ENCODE measurements at regions not wholly inside any gene's neighbourhood (a gene's known extent, or its start where the extent isn't known, plus 50 kb on each side); places are given as distances from the start of the nearest gene placed in this dataset.
"Not testable (repeated sequence)": the region's sequence is repeated elsewhere in the genome, so short reads cannot be mapped to it uniquely, and the experiment has no call there.

DNA sequence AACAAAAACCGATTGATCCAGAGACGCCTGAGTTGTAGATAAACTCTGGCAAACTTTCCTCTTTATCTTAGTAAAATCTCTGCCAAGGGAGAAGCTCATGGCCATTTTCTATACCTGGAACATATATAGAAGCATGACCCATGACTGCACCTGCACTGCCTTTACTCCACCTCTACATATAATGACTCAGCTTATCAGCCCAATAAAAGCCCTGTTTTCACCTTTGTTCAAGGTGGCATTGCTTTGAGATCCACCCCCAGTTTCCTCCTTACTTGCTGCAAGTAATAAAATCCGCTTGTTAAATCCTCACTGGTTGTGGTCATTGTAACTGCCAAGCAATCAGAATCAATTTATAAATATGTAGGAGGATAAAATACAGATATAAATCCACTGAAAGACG is 1280.4 kb downstream of the NSUN3 start:
- no peak overlapping the region for H3K4me3 ChIP-seq
- H3K27ac ChIP-seq = no peak overlapping the region
- no peak for DNase-seq (ENCODE audit: low spot score)
- TF ChIP-seq, protein P1, sequence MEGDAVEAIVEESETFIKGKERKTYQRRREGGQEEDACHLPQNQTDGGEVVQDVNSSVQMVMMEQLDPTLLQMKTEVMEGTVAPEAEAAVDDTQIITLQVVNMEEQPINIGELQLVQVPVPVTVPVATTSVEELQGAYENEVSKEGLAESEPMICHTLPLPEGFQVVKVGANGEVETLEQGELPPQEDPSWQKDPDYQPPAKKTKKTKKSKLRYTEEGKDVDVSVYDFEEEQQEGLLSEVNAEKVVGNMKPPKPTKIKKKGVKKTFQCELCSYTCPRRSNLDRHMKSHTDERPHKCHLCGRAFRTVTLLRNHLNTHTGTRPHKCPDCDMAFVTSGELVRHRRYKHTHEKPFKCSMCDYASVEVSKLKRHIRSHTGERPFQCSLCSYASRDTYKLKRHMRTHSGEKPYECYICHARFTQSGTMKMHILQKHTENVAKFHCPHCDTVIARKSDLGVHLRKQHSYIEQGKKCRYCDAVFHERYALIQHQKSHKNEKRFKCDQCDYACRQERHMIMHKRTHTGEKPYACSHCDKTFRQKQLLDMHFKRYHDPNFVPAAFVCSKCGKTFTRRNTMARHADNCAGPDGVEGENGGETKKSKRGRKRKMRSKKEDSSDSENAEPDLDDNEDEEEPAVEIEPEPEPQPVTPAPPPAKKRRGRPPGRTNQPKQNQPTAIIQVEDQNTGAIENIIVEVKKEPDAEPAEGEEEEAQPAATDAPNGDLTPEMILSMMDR (IDR thresholded peaks at IDR 0.05) = no peak

- TF ChIP-seq, protein P1 (IDR thresholded peaks at IDR 0.05) = no peak
- no peak for DNase-seq (ENCODE audit: low spot score)
- Histone ChIP-seq H3K4me3 (no peak overlapping the region), H3K27ac (no peak overlapping the region)
Observed at GRCh38 chr3:95343767-95344166, 1280.9 kb downstream of the NSUN3 start.

DNA sequence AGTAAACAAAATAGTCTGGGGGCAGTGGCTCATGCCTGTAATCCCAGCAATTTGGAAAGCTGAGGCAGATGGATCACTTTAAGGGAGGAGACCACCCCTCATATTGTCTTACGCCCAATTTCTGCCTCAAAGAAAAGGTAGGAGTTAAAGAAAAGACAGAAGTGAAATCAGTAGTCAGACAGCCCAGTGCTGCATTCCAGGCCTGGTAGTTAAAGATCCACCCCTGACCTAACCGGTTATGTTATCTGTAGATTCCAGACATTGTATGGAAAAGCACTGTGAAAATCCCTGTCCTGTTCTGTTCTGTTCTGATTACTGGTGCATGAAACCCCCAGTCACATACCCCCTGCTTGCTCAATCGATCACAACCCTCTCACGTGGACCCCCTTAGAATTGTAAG is 1285.1 kb downstream of the NSUN3 start:
- not testable (repeated sequence) for H3K4me3 ChIP-seq; DNase-seq (ENCODE audit: low spot score); H3K27ac ChIP-seq

- H3K4me3 ChIP-seq = no peak overlapping the region
- no peak overlapping the region for H3K27ac ChIP-seq
- TF ChIP-seq, protein P1 (IDR thresholded peaks at IDR 0.05) = no peak
- no peak for DNase-seq (ENCODE audit: low spot score)
Observed at GRCh38 chr3:95348879-95349278, 1286.0 kb downstream of the NSUN3 start.

DNA sequence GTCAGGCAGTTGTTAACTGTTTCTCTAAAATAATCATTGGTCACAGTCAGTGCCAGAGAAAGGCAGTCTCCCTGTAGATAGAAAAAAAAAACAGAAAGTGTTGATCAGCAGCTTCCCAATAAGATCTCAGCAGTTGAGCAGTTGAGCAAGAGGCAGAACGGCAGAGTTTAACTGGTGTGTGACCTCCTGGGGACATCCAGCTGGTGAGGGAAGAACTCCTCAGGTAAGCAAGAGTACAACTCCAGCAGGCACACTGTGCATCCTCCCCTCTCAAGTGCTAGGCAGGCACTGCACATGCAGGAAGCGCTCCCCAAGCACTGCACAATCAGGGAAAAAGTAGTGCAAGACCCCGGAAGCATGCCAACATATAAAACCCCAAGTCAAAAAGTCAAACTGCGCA is 1287.2 kb downstream of the NSUN3 start:
- no peak for DNase-seq (ENCODE audit: low spot score)
- Histone ChIP-seq H3K27ac (no peak overlapping the region), H3K4me3 (no peak overlapping the region)
- TF ChIP-seq, protein P1 (IDR thresholded peaks at IDR 0.05) = no peak

DNA sequence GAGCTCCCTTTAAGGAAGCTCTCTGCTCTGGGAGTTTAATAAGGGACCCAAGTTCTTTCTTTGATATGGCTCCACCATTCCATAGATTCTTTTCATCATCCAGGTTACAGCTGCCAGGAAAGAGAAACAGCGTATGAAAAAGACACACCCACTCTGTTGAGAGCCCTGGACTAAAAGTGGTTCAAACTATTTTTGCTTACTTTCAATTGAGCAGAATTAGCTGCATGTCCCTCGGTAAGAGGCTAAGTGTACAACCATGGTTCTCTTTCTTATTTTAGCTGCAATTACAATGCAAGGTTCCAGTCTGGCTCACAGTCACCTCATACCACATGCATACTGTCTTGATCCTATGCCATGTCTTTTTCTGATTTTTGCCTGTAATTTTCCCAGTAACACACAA is 1288.3 kb downstream of the NSUN3 start:
- TF ChIP-seq, protein P1 (IDR thresholded peaks at IDR 0.05) = no peak
- Histone ChIP-seq H3K27ac (no peak overlapping the region), H3K4me3 (no peak overlapping the region)
- no peak for DNase-seq (ENCODE audit: low spot score)

DNA sequence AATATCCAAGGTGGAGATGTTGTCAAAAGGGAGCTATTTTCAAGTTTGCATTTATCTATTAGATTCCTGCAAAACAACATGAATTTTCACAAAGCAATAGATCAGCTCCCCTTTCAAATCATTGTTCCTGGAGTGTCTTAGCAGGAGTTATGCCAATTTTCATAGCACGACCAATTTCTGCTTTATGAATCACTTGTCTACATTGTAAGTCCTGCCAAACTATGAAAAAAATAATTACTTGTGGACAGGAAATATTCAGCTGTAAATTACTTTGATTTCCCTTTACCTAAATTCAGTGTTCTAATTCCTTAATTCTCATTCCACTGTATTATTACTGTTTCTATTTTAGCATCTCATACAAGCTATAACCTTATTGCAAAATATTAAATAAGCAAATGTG is 1289.6 kb downstream of the NSUN3 start:
- Histone ChIP-seq H3K27ac (no peak overlapping the region), H3K4me3 (no peak overlapping the region)
- no peak for DNase-seq (ENCODE audit: low spot score)
- TF ChIP-seq, protein P1 (IDR thresholded peaks at IDR 0.05) = no peak

DNA sequence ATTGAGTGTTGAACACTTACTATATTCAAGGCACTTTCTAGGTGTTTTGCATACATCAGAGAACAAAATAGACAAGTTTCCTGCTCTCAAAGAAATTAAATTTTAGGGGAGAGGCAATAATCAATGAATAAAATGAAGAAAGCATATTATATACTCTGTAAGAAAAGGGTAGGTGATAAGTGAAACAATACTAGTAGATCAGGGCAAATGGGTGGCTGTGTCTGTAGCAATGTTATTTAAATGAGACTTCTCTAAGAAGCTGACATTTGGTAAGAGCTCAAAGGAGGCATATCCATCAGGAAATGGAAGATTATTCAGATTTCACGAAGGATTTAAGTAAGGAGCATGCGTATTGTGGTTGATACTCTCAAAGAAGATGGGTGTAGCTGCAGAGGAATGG is 1291.6 kb downstream of the NSUN3 start:
- no peak overlapping the region for H3K27ac ChIP-seq
- TF ChIP-seq, protein P1 (IDR thresholded peaks at IDR 0.05) = no peak
- no peak for DNase-seq (ENCODE audit: low spot score)
- H3K4me3 ChIP-seq = no peak overlapping the region

All from coronary artery (tissue), 2 donors.